ENCODE measurements at regions not wholly inside any gene's neighbourhood (a gene's known extent, or its start where the extent isn't known, plus 50 kb on each side); places are given as distances from the start of the nearest gene placed in this dataset.

GRCh38 chr16:7137560-7138330 lies 194.9 kb upstream of the RBFOX1 start:
- DNase-seq (ENCODE audit: low spot score) = no peak

GRCh38 chr16:7132465-7132864 lies 200.2 kb upstream of the RBFOX1 start:
- DNase-seq (ENCODE audit: low spot score) = no peak
- TF ChIP-seq, protein P1, sequence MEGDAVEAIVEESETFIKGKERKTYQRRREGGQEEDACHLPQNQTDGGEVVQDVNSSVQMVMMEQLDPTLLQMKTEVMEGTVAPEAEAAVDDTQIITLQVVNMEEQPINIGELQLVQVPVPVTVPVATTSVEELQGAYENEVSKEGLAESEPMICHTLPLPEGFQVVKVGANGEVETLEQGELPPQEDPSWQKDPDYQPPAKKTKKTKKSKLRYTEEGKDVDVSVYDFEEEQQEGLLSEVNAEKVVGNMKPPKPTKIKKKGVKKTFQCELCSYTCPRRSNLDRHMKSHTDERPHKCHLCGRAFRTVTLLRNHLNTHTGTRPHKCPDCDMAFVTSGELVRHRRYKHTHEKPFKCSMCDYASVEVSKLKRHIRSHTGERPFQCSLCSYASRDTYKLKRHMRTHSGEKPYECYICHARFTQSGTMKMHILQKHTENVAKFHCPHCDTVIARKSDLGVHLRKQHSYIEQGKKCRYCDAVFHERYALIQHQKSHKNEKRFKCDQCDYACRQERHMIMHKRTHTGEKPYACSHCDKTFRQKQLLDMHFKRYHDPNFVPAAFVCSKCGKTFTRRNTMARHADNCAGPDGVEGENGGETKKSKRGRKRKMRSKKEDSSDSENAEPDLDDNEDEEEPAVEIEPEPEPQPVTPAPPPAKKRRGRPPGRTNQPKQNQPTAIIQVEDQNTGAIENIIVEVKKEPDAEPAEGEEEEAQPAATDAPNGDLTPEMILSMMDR (IDR thresholded peaks at IDR 0.05; ENCODE audit: extremely low read depth, missing control alignments) = no peak

More at GRCh38 chr16:7137560-7138330, 194.9 kb upstream of the RBFOX1 start:
- TF ChIP-seq, protein P1 (IDR thresholded peaks at IDR 0.05; ENCODE audit: extremely low read depth, missing control alignments) = no peak

DNA sequence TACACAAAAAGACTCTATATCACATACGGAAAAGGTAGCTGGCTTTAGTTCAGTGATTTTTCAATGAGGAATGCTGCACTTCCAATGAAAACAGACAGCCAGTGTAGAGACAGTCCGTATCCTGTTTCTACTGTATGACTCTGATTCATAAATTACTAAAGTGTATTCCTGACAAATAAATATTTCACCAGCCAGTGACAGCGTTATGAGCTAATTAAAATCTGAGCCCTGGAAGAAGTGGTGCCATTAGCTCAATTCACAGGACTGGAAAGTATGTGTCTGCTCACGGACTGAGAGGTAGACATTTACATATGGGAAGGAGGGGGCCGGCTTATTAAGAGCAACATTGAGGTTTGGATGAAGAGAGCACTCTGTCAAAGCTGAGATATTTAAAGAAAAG lies 207.9 kb upstream of the RBFOX1 start:
- TF ChIP-seq, protein P1 (IDR thresholded peaks at IDR 0.05; ENCODE audit: extremely low read depth, missing control alignments) = no peak
- no peak for DNase-seq (ENCODE audit: low spot score)

GRCh38 chr16:7124242-7124641 lies 208.4 kb upstream of the RBFOX1 start:
- TF ChIP-seq, protein P1 (IDR thresholded peaks at IDR 0.05; ENCODE audit: extremely low read depth, missing control alignments) = no peak
- no peak for DNase-seq (ENCODE audit: low spot score)

DNA sequence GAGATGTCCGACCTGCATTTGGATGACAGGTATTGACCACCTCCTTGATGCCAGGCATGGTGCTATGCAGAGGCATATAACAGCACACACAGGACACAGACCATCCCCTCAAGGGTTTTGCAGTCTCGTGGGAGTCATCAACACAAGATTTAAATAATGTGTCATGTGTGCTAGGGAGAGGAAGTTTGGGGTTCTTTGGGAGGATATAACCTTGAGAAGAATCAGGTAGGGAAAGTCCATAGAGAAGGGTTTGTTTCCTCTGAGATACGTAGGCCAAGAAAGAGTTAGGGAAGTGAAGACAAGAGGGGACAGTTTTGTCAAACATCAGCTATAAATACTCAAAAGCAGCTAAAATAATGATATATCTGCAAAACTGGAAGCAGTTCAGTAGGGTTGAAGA lies 215.9 kb upstream of the RBFOX1 start:
- TF ChIP-seq, protein P1 (IDR thresholded peaks at IDR 0.05; ENCODE audit: extremely low read depth, missing control alignments) = no peak
- no peak for DNase-seq (ENCODE audit: low spot score)

GRCh38 chr16:7115898-7116297 lies 216.7 kb upstream of the RBFOX1 start:
- DNase-seq (ENCODE audit: low spot score) = no peak
- TF ChIP-seq, protein P1 (IDR thresholded peaks at IDR 0.05; ENCODE audit: extremely low read depth, missing control alignments) = no peak

GRCh38 chr16:7113949-7114348 lies 218.7 kb upstream of the RBFOX1 start:
- TF ChIP-seq, protein P1 (IDR thresholded peaks at IDR 0.05; ENCODE audit: extremely low read depth, missing control alignments) = no peak
- DNase-seq (ENCODE audit: low spot score) = no peak

All from GM20000 (cell line).